ENCODE measurements at regions not wholly inside any gene's neighbourhood (a gene's known extent, or its start where the extent isn't known, plus 50 kb on each side); places are given as distances from the start of the nearest gene placed in this dataset.

DNA sequence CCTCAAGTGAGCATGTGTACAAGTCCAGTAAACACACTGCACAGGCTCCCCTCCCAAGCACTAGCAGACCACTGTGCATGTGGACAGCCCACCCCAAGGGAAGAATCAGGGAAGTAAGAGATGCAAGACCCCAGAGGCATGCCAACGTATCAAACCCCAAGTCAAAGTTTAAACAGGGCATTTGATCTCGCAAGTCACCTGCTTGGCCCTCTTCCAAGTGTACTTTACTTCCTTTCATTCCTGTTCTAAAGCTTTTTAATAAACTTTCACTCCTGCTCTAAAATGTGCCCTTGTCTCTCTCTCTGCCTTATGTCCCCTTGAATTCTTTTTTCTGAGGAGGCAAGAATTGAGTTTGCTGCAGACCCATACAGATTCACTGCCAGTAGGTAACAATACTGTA is 201.2 kb upstream of the PARD3B start:
- Histone ChIP-seq H3K4me1 (ENCODE audit: insufficient read depth) (no peaks in the 10 kb centered on the region), H3K4me3 (no peak overlapping the region), H3K9me3 (ENCODE audit: low read depth) (peaks cover 5% of the 10 kb centered on the region), H4K20me1 (ENCODE audit: insufficient read depth, poor library complexity, severe bottlenecking) (no peaks in the 10 kb centered on the region), H3K4me2 (no peak overlapping the region), H2AFZ (no peak overlapping the region), H3K36me3 (replicated peaks; ENCODE audit: insufficient read depth, low read depth) (no peaks in the 10 kb centered on the region), H3K9me2 (replicated peaks; ENCODE audit: insufficient read depth) (no peaks in the 10 kb centered on the region), H3K79me2 (no peaks in the 10 kb centered on the region), H3K27me3 (no peaks in the 10 kb centered on the region), H3K27ac (no peak overlapping the region)
- 78% methylated on average over 2 of the region's 2 CpGs for WGBS (ENCODE audit: low lambda C conversion rate, missing lambda C conversion rate)
- no peak for TF ChIP-seq EZH2phosphoT487 (IDR thresholded peaks at IDR 0.05; ENCODE audit: low read depth, severe bottlenecking, unreplicated experiment)
- TF ChIP-seq, protein P1, sequence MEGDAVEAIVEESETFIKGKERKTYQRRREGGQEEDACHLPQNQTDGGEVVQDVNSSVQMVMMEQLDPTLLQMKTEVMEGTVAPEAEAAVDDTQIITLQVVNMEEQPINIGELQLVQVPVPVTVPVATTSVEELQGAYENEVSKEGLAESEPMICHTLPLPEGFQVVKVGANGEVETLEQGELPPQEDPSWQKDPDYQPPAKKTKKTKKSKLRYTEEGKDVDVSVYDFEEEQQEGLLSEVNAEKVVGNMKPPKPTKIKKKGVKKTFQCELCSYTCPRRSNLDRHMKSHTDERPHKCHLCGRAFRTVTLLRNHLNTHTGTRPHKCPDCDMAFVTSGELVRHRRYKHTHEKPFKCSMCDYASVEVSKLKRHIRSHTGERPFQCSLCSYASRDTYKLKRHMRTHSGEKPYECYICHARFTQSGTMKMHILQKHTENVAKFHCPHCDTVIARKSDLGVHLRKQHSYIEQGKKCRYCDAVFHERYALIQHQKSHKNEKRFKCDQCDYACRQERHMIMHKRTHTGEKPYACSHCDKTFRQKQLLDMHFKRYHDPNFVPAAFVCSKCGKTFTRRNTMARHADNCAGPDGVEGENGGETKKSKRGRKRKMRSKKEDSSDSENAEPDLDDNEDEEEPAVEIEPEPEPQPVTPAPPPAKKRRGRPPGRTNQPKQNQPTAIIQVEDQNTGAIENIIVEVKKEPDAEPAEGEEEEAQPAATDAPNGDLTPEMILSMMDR (IDR thresholded peaks at IDR 0.05; ENCODE audit: poor library complexity), result no peak
- no peak for TF ChIP-seq EZH2 (IDR thresholded peaks at IDR 0.05; ENCODE audit: borderline replicate concordance)
- no peak for DNase-seq (ENCODE audit: low spot score)

DNA sequence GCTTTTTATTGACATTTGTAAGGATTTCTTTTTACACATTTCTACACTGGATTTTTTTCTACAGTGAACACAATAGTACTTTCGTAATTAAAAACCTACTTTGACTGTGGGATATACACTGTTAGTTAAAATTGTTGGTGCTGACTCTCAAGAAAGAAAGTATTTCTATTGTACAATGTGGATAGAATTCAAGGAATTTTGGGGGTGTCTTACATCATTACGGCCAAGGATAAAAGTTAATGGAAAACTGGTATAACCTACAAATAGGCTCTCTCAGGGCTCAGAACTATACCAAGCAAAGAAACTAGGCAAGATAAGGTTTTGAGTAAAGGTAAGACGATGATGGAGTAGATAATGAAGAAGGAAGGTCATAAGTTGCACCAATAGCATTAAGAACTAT is 198.4 kb upstream of the PARD3B start:
- 84% methylated on average over 3 of the region's 3 CpGs for WGBS (ENCODE audit: low lambda C conversion rate, missing lambda C conversion rate)
- TF ChIP-seq EZH2 (IDR thresholded peaks at IDR 0.05; ENCODE audit: borderline replicate concordance) (no peak), EZH2phosphoT487 (IDR thresholded peaks at IDR 0.05; ENCODE audit: low read depth, severe bottlenecking, unreplicated experiment) (no peak)
- TF ChIP-seq, protein P1 (IDR thresholded peaks at IDR 0.05; ENCODE audit: poor library complexity), result no peak
- no peak overlapping the region for H3K27ac ChIP-seq

DNA sequence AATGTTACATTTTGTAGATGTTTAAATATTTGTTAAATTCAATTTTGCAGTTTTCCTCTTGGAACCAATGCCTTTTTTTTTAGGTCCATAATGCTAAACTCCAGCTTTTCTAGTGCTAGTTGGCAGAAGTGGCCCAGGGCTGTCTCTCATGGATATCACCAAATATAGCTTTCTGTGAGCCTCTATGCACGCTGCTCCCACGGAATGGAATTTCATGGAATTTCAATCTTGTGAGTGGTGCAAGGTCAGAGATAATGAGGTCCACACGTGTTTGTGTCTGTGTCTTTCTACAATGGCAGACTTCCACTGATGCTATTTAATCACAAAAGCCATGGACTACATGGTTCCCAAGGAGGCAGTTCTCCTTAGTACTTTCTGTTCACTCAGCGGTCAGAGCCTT is 191.5 kb upstream of the PARD3B start:
- no peak for DNase-seq (ENCODE audit: low spot score)
- Histone ChIP-seq H3K79me2 (no peaks in the 10 kb centered on the region), H3K9me3 (ENCODE audit: low read depth) (no peaks in the 10 kb centered on the region), H3K4me2 (no peak overlapping the region), H4K20me1 (ENCODE audit: insufficient read depth, poor library complexity, severe bottlenecking) (no peaks in the 10 kb centered on the region), H3K4me1 (ENCODE audit: insufficient read depth) (no peaks in the 10 kb centered on the region), H3K9me2 (replicated peaks; ENCODE audit: insufficient read depth) (no peaks in the 10 kb centered on the region), H3K27ac (no peak overlapping the region), H3K27me3 (no peaks in the 10 kb centered on the region), H3K36me3 (replicated peaks; ENCODE audit: insufficient read depth, low read depth) (no peaks in the 10 kb centered on the region), H3K4me3 (no peak overlapping the region), H2AFZ (no peak overlapping the region)
- 69% methylated on average over 4 of the region's 4 CpGs for WGBS (ENCODE audit: low lambda C conversion rate, missing lambda C conversion rate)
- TF ChIP-seq EZH2 (IDR thresholded peaks at IDR 0.05; ENCODE audit: borderline replicate concordance), result no peak
- TF ChIP-seq, protein P1 (IDR thresholded peaks at IDR 0.05; ENCODE audit: poor library complexity), result no peak

More for the DNA sequence above, 198.4 kb upstream of the PARD3B start:
- Histone ChIP-seq H4K20me1 (ENCODE audit: insufficient read depth, poor library complexity, severe bottlenecking) (no peaks in the 10 kb centered on the region), H3K27me3 (no peaks in the 10 kb centered on the region), H3K79me2 (no peaks in the 10 kb centered on the region), H3K36me3 (replicated peaks; ENCODE audit: insufficient read depth, low read depth) (no peaks in the 10 kb centered on the region), H3K4me1 (ENCODE audit: insufficient read depth) (no peaks in the 10 kb centered on the region), H3K9me2 (replicated peaks; ENCODE audit: insufficient read depth) (no peaks in the 10 kb centered on the region), H2AFZ (no peak overlapping the region), H3K4me3 (no peak overlapping the region), H3K9me3 (ENCODE audit: low read depth) (no peaks in the 10 kb centered on the region), H3K4me2 (no peak overlapping the region)
- DNase-seq (ENCODE audit: low spot score), result no peak

DNA sequence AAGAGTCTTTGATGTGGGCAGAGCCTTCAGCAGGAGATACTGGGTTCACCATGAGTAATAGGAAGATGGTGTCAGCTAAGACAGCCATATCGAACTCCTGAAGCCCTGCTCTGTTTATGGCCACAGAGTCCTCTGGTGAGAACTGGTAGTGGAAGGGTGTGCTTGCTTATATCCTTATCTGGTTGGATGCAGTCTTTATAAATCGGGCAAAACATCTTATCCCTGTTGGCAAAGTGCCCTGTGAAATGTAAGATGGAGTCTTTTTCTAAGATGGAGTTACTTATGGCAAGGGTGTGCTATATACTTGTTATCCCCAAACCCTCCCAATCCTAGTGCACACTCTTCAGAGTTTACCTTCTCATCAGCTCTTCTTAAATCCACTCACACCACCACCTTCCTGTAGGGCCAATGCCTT is 190.8 kb upstream of the PARD3B start:
- WGBS (ENCODE audit: low lambda C conversion rate, missing lambda C conversion rate), result 77% methylated on average over 2 of the region's 2 CpGs
- Histone ChIP-seq H3K4me1 (ENCODE audit: insufficient read depth) (no peaks in the 10 kb centered on the region), H3K4me3 (no peak overlapping the region), H4K20me1 (ENCODE audit: insufficient read depth, poor library complexity, severe bottlenecking) (no peaks in the 10 kb centered on the region), H2AFZ (no peak overlapping the region), H3K27me3 (no peaks in the 10 kb centered on the region), H3K79me2 (no peaks in the 10 kb centered on the region), H3K27ac (no peak overlapping the region), H3K36me3 (replicated peaks; ENCODE audit: insufficient read depth, low read depth) (no peaks in the 10 kb centered on the region), H3K9me3 (ENCODE audit: low read depth) (no peaks in the 10 kb centered on the region), H3K4me2 (no peak overlapping the region), H3K9me2 (replicated peaks; ENCODE audit: insufficient read depth) (no peaks in the 10 kb centered on the region)
- no peak for TF ChIP-seq EZH2 (IDR thresholded peaks at IDR 0.05; ENCODE audit: borderline replicate concordance)
- TF ChIP-seq, protein P1 (IDR thresholded peaks at IDR 0.05; ENCODE audit: poor library complexity), result no peak
- no peak for TF ChIP-seq EZH2phosphoT487 (IDR thresholded peaks at IDR 0.05; ENCODE audit: low read depth, severe bottlenecking, unreplicated experiment)
- DNase-seq (ENCODE audit: low spot score), result no peak
